ENCODE measurements at regions not wholly inside any gene's neighbourhood (a gene's known extent, or its start where the extent isn't known, plus 50 kb on each side); places are given as distances from the start of the nearest gene placed in this dataset.
A peak's percentile ranks its signal among the peaks of the same experiment; 100 is the strongest.

- TF ChIP-seq POLR2A (IDR thresholded peaks at IDR 0.05) (no peak), CTCF (IDR thresholded peaks at IDR 0.05) (no peak)
- 27 to 47% methylated on average over 5 of the region's 5 CpGs for WGBS, 2 donors
- H3K4me3 ChIP-seq (ENCODE audit: low read depth, poor library complexity, severe bottlenecking), result no peak overlapping the region
- intact Hi-C loops (cut with DNase I; ENCODE audit: low total_unique reads), result no loop called here
- DNase-seq (ENCODE audit: low spot score in 2 of 2), result peak in 1 of 2 donors; percentile 49
These were observed 338.3 kb downstream of the CXCL12 start for GRCh38 chr10:44046605-44047004.

GRCh38 chr10:44045020-44045419 is 339.9 kb downstream of the CXCL12 start:
- 38 to 56% methylated on average over 6 of the region's 6 CpGs for WGBS, 2 donors
- no peak for TF ChIP-seq CTCF (IDR thresholded peaks at IDR 0.05)
- no peak for TF ChIP-seq POLR2A (IDR thresholded peaks at IDR 0.05)
- no peak overlapping the region for H3K4me3 ChIP-seq (ENCODE audit: low read depth, poor library complexity, severe bottlenecking)
- no peak for DNase-seq (ENCODE audit: low spot score in 2 of 2)
- intact Hi-C loops (cut with DNase I; ENCODE audit: low total_unique reads), result no loop called here

GRCh38 chr10:44044549-44044948 is 340.3 kb downstream of the CXCL12 start:
- DNase-seq (ENCODE audit: low spot score in 2 of 2), result peak in 1 of 2 donors; percentile 66
- 80 to 89% methylated on average over 10 of the region's 10 CpGs for WGBS, 2 donors
- H3K4me3 ChIP-seq (ENCODE audit: low read depth, poor library complexity, severe bottlenecking), result no peak overlapping the region
- intact Hi-C loops (cut with DNase I; ENCODE audit: low total_unique reads), result no loop called here
- TF ChIP-seq CTCF (IDR thresholded peaks at IDR 0.05) (no peak), POLR2A (IDR thresholded peaks at IDR 0.05) (no peak)

- no peak for TF ChIP-seq CTCF (IDR thresholded peaks at IDR 0.05)
- TF ChIP-seq POLR2A (IDR thresholded peaks at IDR 0.05), result no peak
- peak in 1 of 2 donors; percentile 65 for DNase-seq (ENCODE audit: low spot score in 2 of 2)
- WGBS, 2 donors, result 85 to 90% methylated on average over 14 of the region's 14 CpGs
- intact Hi-C loops (cut with DNase I; ENCODE audit: low total_unique reads), result no loop called here
- no peak overlapping the region for H3K4me3 ChIP-seq (ENCODE audit: low read depth, poor library complexity, severe bottlenecking)
These were observed 341.1 kb downstream of the CXCL12 start for GRCh38 chr10:44043646-44044375.

GRCh38 chr10:44042926-44043602 is 341.8 kb downstream of the CXCL12 start:
- DNase-seq (ENCODE audit: low spot score in 2 of 2), result peak in 1 of 2 donors; percentile 72
- 70 to 73% methylated on average over 9 of the region's 9 CpGs for WGBS, 2 donors
- H3K4me3 ChIP-seq (ENCODE audit: low read depth, poor library complexity, severe bottlenecking), result no peak overlapping the region
- intact Hi-C loops (cut with DNase I; ENCODE audit: low total_unique reads), result no loop called here
- TF ChIP-seq CTCF (IDR thresholded peaks at IDR 0.05) (no peak), POLR2A (IDR thresholded peaks at IDR 0.05) (no peak)
